ENCODE measurements at regions not wholly inside any gene's neighbourhood (a gene's known extent, or its start where the extent isn't known, plus 50 kb on each side); places are given as distances from the start of the nearest gene placed in this dataset.

- TF ChIP-seq CTCF (conservative IDR thresholded peaks at IDR 0.05 in 1 of 2, IDR thresholded peaks at IDR 0.05 in 1 of 2; ENCODE audit: low read depth in 1 of 2, low read length in 2 of 2) (no peak), EZH2 (IDR thresholded peaks at IDR 0.05; ENCODE audit: low read length, missing control alignments) (no peak)
These were observed 235.0 kb upstream of the NFIA start for GRCh38 chr1:60847391-60847790.

Data from fibroblast of lung (primary cell).